Neuronal stem cell (in vitro differentiated cells): ENCODE measurements at regions not wholly inside any gene's neighbourhood (a gene's known extent, or its start where the extent isn't known, plus 50 kb on each side); places are given as distances from the start of the nearest gene placed in this dataset.

Source experiments
- DNase-seq: peaks from one replicate; pipeline ENCODE4 v3.0.0-alpha.2; 2013; ENCODE audit warnings: low spot score
- H2AFZ ChIP-seq: one replicate; pipeline ENCODE4 v1.6.1; 2013; ENCODE audit warnings: mild to moderate bottlenecking, low read length, inconsistent platforms
- H2AK5ac ChIP-seq: 2 replicates; pipeline ENCODE4 v1.6.1; 2013; ENCODE audit warnings: low read depth, mild to moderate bottlenecking, inconsistent platforms, low read length, moderate library complexity, mixed read lengths
- H2BK120ac ChIP-seq: 2 replicates; pipeline ENCODE4 v1.6.1; 2013; ENCODE audit warnings: low read depth, mild to moderate bottlenecking, inconsistent platforms, low read length, moderate library complexity, mixed read lengths
- H2BK12ac ChIP-seq: one replicate; pipeline ENCODE4 v1.6.1; 2013; ENCODE audit warnings: low read length, inconsistent platforms
- H2BK15ac ChIP-seq: 2 replicates; pipeline ENCODE4 v1.6.1; 2013; ENCODE audit warnings: mild to moderate bottlenecking, low read length, inconsistent platforms, mixed read lengths
- H2BK5ac ChIP-seq: one replicate; pipeline ENCODE4 v1.6.1; 2013; ENCODE audit warnings: inconsistent platforms, mild to moderate bottlenecking, low read length, moderate library complexity
- H3K14ac ChIP-seq: one replicate; pipeline ENCODE4 v1.6.1; 2013; ENCODE audit warnings: low read length, inconsistent platforms
- H3K18ac ChIP-seq: 2 replicates; pipeline ENCODE4 v1.6.1; 2013; ENCODE audit warnings: low read length, inconsistent platforms
- H3K23ac ChIP-seq: 2 replicates; pipeline ENCODE4 v1.6.1; 2013; ENCODE audit warnings: low read depth, mild to moderate bottlenecking, mixed read lengths, low read length, inconsistent platforms; ENCODE audit not compliant: poor library complexity
- H3K27ac ChIP-seq: replicated peaks from 3 replicates; pipeline ENCODE4 v1.5.1; 2013; ENCODE audit warnings: low read length, inconsistent platforms
- H3K27me3 ChIP-seq, 3 experiments: 2 replicates each; pipeline ENCODE4 v1.6.1; 2013; ENCODE audit warnings: low read length in 3 of 3, mild to moderate bottlenecking in 2 of 3, inconsistent platforms in 1 of 3, low read depth in 1 of 3, mixed read lengths in 1 of 3, moderate library complexity in 1 of 3; ENCODE audit not compliant: control insufficient read depth in 3 of 3, insufficient read depth in 3 of 3
- H3K36me3 ChIP-seq, 2 donors: replicated peaks in 1 of 2; 2 replicates each; pipeline ENCODE4 v1.6.1; 2013; ENCODE audit warnings: low read length in 2 of 2; ENCODE audit not compliant: control insufficient read depth in 2 of 2, insufficient read depth in 2 of 2
- H3K4ac ChIP-seq: 2 replicates; pipeline ENCODE4 v1.6.1; 2013; ENCODE audit warnings: inconsistent platforms, mild to moderate bottlenecking, low read length, moderate library complexity
- H3K4me1 ChIP-seq, 2 donors: 1 replicate in 1 of 2; 2 replicates in 1 of 2; pipeline ENCODE4 v1.6.1; 2013; ENCODE audit warnings: low read length in 2 of 2, low read depth in 1 of 2; ENCODE audit not compliant: control insufficient read depth in 2 of 2, insufficient read depth in 1 of 2
- H3K4me2 ChIP-seq: one replicate; pipeline ENCODE4 v1.6.1; 2013; ENCODE audit warnings: mild to moderate bottlenecking, low read length, inconsistent platforms; ENCODE audit not compliant: insufficient read depth, poor library complexity, severe bottlenecking
- H3K4me3 ChIP-seq, 2 donors: 2 replicates each; pipeline ENCODE4 v1.5.1; 2013; ENCODE audit warnings: low read length in 2 of 2, mild to moderate bottlenecking in 2 of 2, inconsistent platforms in 1 of 2, moderate library complexity in 1 of 2
- H3K79me1 ChIP-seq: one replicate; pipeline ENCODE4 v1.6.1; 2013; ENCODE audit warnings: low read depth, mild to moderate bottlenecking, inconsistent platforms, low read length, moderate library complexity
- H3K9ac ChIP-seq: one replicate; pipeline ENCODE4 v1.6.1; 2013; ENCODE audit warnings: mild to moderate bottlenecking, low read depth, low read length, inconsistent platforms; ENCODE audit not compliant: poor library complexity
- H3K9me3 ChIP-seq, 2 donors: replicated peaks in 1 of 2; 2 replicates each; pipeline versions ENCODE3 to v1.6.1; 2013; ENCODE audit warnings: low read length in 2 of 2, mild to moderate bottlenecking in 2 of 2, inconsistent platforms in 1 of 2, low read depth in 1 of 2, mixed read lengths in 1 of 2, moderate library complexity in 1 of 2; ENCODE audit not compliant: control insufficient read depth in 2 of 2, insufficient read depth in 1 of 2
- H4K8ac ChIP-seq: one replicate; pipeline ENCODE4 v1.6.1; 2013; ENCODE audit warnings: low read depth, mild to moderate bottlenecking, inconsistent platforms, low read length, moderate library complexity
- H4K91ac ChIP-seq: one replicate; pipeline ENCODE4 v1.6.1; 2013; ENCODE audit warnings: low read length, low read depth, mild to moderate bottlenecking, inconsistent platforms; ENCODE audit not compliant: poor library complexity
- WGBS, 2 donors: extraction: QIAGEN DNeasy Blood & Tissue Kit; methylation state at CpG; one replicate each; pipeline ENCODE4 v1.1.7; 2013; ENCODE audit warnings: missing lambda C conversion rate in 2 of 2, mixed read lengths in 1 of 2; ENCODE audit not compliant: insufficient read length in 2 of 2, insufficient replicate concordance in 1 of 2; ENCODE audit errors: extremely low coverage in 2 of 2; 5-methylcytosine and 5-hydroxymethylcytosine counted together

GRCh38 chr6:93678841-93679454 lies 259.6 kb upstream of the EPHA7 start:
- no peak overlapping the region for H4K8ac ChIP-seq
- H3K4ac ChIP-seq: no peak overlapping the region
- H2BK120ac ChIP-seq: no peak overlapping the region
- no peak overlapping the region for H3K4me2 ChIP-seq
- H2BK12ac ChIP-seq: no peak overlapping the region
- H3K9ac ChIP-seq: no peak overlapping the region
- no peak for DNase-seq
- no peaks in the 10 kb centered on the region for H3K36me3 ChIP-seq
- no peak overlapping the region for H2AK5ac ChIP-seq
- no peak overlapping the region for H2BK5ac ChIP-seq
- H2AFZ ChIP-seq: peak overlapping the region; percentile 43
- H3K9me3 ChIP-seq: no peaks in the 10 kb centered on the region
- no CpG with 5 or more reads among the region's 4 CpGs for WGBS, 2 donors
- H3K4me3 ChIP-seq: no peak overlapping the region
- H3K79me1 ChIP-seq: no peaks in the 10 kb centered on the region
- no peak overlapping the region for H2BK15ac ChIP-seq
- no peak overlapping the region for H3K14ac ChIP-seq
- H3K18ac ChIP-seq: no peak overlapping the region
- no peaks in the 10 kb centered on the region for H3K27me3 ChIP-seq
- no peak overlapping the region for H3K23ac ChIP-seq
- H4K91ac ChIP-seq: no peak overlapping the region
- no peaks in the 10 kb centered on the region for H3K4me1 ChIP-seq
- no peak overlapping the region for H3K27ac ChIP-seq

- Histone ChIP-seq H3K36me3 (no peaks in the 10 kb centered on the region), H2AFZ (peak overlapping the region; percentile 48), H2AK5ac (no peak overlapping the region), H3K4me2 (no peak overlapping the region), H2BK15ac (no peak overlapping the region), H3K4me1 (no peaks in the 10 kb centered on the region), H3K9ac (no peak overlapping the region), H4K8ac (no peak overlapping the region), H3K9me3 (no peaks in the 10 kb centered on the region), H3K79me1 (no peaks in the 10 kb centered on the region), H3K4me3 (no peak overlapping the region), H2BK120ac (no peak overlapping the region), H3K18ac (no peak overlapping the region), H3K27ac (no peak overlapping the region), H3K27me3 (no peaks in the 10 kb centered on the region), H3K14ac (no peak overlapping the region), H3K23ac (no peak overlapping the region), H2BK12ac (no peak overlapping the region), H2BK5ac (no peak overlapping the region), H4K91ac (no peak overlapping the region), H3K4ac (no peak overlapping the region)
- no CpG with 5 or more reads among the region's 4 CpGs for WGBS, 2 donors
- no peak for DNase-seq
Measured at GRCh38 chr6:93677264-93677965, 258.1 kb upstream of the EPHA7 start.

GRCh38 chr6:93676581-93676980 lies 257.2 kb upstream of the EPHA7 start:
- no peak overlapping the region for H3K4me3 ChIP-seq
- WGBS, 2 donors: no CpG with 5 or more reads among the region's 1 CpG
- no peak overlapping the region for H2BK15ac ChIP-seq
- H3K9ac ChIP-seq: no peak overlapping the region
- H2BK12ac ChIP-seq: no peak overlapping the region
- H3K27me3 ChIP-seq: no peaks in the 10 kb centered on the region
- H4K91ac ChIP-seq: no peak overlapping the region
- no peak overlapping the region for H3K18ac ChIP-seq
- no peak overlapping the region for H4K8ac ChIP-seq
- H3K4me1 ChIP-seq: no peaks in the 10 kb centered on the region
- no peak overlapping the region for H2BK5ac ChIP-seq
- H3K9me3 ChIP-seq: no peaks in the 10 kb centered on the region
- no peaks in the 10 kb centered on the region for H3K79me1 ChIP-seq
- no peak for DNase-seq
- no peak overlapping the region for H3K4me2 ChIP-seq
- no peaks in the 10 kb centered on the region for H3K36me3 ChIP-seq
- no peak overlapping the region for H3K23ac ChIP-seq
- H3K14ac ChIP-seq: no peak overlapping the region
- no peak overlapping the region for H2BK120ac ChIP-seq
- no peak overlapping the region for H2AFZ ChIP-seq
- H3K4ac ChIP-seq: no peak overlapping the region
- no peak overlapping the region for H2AK5ac ChIP-seq
- no peak overlapping the region for H3K27ac ChIP-seq

GRCh38 chr6:93675856-93676417 lies 256.6 kb upstream of the EPHA7 start:
- H3K4me3 ChIP-seq: no peak overlapping the region
- no CpG with 5 or more reads among the region's 1 CpG for WGBS, 2 donors
- no peak overlapping the region for H4K91ac ChIP-seq
- H4K8ac ChIP-seq: no peak overlapping the region
- H2AK5ac ChIP-seq: no peak overlapping the region
- H3K23ac ChIP-seq: no peak overlapping the region
- H2BK5ac ChIP-seq: no peak overlapping the region
- no peak overlapping the region for H2BK15ac ChIP-seq
- no peak overlapping the region for H2AFZ ChIP-seq
- no peak overlapping the region for H3K27ac ChIP-seq
- no peak for DNase-seq
- H3K9ac ChIP-seq: no peak overlapping the region
- no peak overlapping the region for H3K18ac ChIP-seq
- H2BK120ac ChIP-seq: no peak overlapping the region
- H3K4me1 ChIP-seq: no peaks in the 10 kb centered on the region
- no peaks in the 10 kb centered on the region for H3K79me1 ChIP-seq
- no peak overlapping the region for H3K14ac ChIP-seq
- no peak overlapping the region for H3K4ac ChIP-seq
- no peak overlapping the region for H2BK12ac ChIP-seq
- no peak overlapping the region for H3K4me2 ChIP-seq
- H3K36me3 ChIP-seq: no peaks in the 10 kb centered on the region
- no peaks in the 10 kb centered on the region for H3K27me3 ChIP-seq
- H3K9me3 ChIP-seq: no peaks in the 10 kb centered on the region
